Suprapubic skin (tissue), 4 donors: ENCODE measurements at regions not wholly inside any gene's neighbourhood (a gene's known extent, or its start where the extent isn't known, plus 50 kb on each side); places are given as distances from the start of the nearest gene placed in this dataset.

Experiments
- CTCF ChIP-seq, 2 donors: fragments of 200-600 bp in 1 of 2; fragments of 450-650 bp in 1 of 2; sonication (generic) in 1 of 2; IDR thresholded peaks; one replicate each; pipeline ENCODE4 v1.5.1; 2016 to 2019; ENCODE audit warnings: antibody characterized with exemption in 2 of 2, mild to moderate bottlenecking in 1 of 2, moderate library complexity in 1 of 2
- EP300 ChIP-seq: sonication (generic); formaldehyde crosslinking; IDR thresholded peaks from one replicate; pipeline ENCODE4 v1.6.1; 2017; ENCODE audit warnings: antibody characterized with exemption
- POLR2A ChIP-seq, 2 donors: fragments of 450-650 bp; IDR thresholded peaks; one replicate each; pipeline ENCODE4 v1.6.1; 2017; ENCODE audit warnings: antibody characterized with exemption in 2 of 2, mild to moderate bottlenecking in 2 of 2, moderate library complexity in 2 of 2
- POLR2AphosphoS5 ChIP-seq, 3 donors: sonication (generic); formaldehyde crosslinking; IDR thresholded peaks; one replicate each; pipeline ENCODE4 v1.6.1; 2017; ENCODE audit warnings: antibody characterized with exemption in 3 of 3

GRCh38 chr13:89136678-89137077 is 1465.5 kb downstream of the SLITRK5 start:
- TF ChIP-seq POLR2A (IDR thresholded peaks at IDR 0.05), result no peak
- TF ChIP-seq CTCF (IDR thresholded peaks at IDR 0.05), result no peak
- TF ChIP-seq EP300, result no peak
- TF ChIP-seq POLR2AphosphoS5 (IDR thresholded peaks at IDR 0.05), result no peak
